Endodermal cell (in vitro differentiated cells): ENCODE measurements at regions not wholly inside any gene's neighbourhood (a gene's known extent, or its start where the extent isn't known, plus 50 kb on each side); places are given as distances from the start of the nearest gene placed in this dataset.

Experiments
- DNase-seq: peaks from one replicate; pipeline ENCODE4 v3.0.0-alpha.2; 2017
- H3K27ac ChIP-seq: 2 replicates; pipeline ENCODE4 v1.5.1; 2013; ENCODE audit warnings: mild to moderate bottlenecking, low read depth, low read length, moderate library complexity
- H3K27me3 ChIP-seq: 2 replicates; pipeline ENCODE4 v1.6.1; 2013; ENCODE audit warnings: mild to moderate bottlenecking, low read length, moderate library complexity; ENCODE audit not compliant: insufficient read depth, control insufficient read depth, poor library complexity, severe bottlenecking
- H3K36me3 ChIP-seq: 2 replicates; pipeline ENCODE4 v1.7.0; 2013; ENCODE audit warnings: mild to moderate bottlenecking, low read length, moderate library complexity; ENCODE audit not compliant: control insufficient read depth, insufficient read depth
- H3K4me1 ChIP-seq: one replicate; pipeline ENCODE4 v1.7.0; 2013; ENCODE audit warnings: low read length; ENCODE audit not compliant: control insufficient read depth, insufficient read depth
- H3K4me3 ChIP-seq: 2 replicates; pipeline ENCODE4 v1.5.1; 2013; ENCODE audit warnings: mild to moderate bottlenecking, low read length, moderate library complexity
- H3K9ac ChIP-seq: 2 replicates; pipeline ENCODE4 v1.6.1; 2013; ENCODE audit warnings: mild to moderate bottlenecking, low read length, moderate library complexity; ENCODE audit not compliant: poor library complexity, severe bottlenecking; ENCODE audit errors: extremely low read depth
- H3K9me3 ChIP-seq: 2 replicates; pipeline ENCODE4 v1.6.1; 2013; ENCODE audit warnings: mild to moderate bottlenecking, low read length, moderate library complexity; ENCODE audit not compliant: control insufficient read depth
- H3K27ac Mint-ChIP-seq: 2 replicates; pipeline ENCODE4 v1.8.0; 2020; ENCODE audit warnings: mixed read lengths
- H3K27me3 Mint-ChIP-seq: 2 replicates; pipeline ENCODE4 v1.8.0; 2021; ENCODE audit warnings: mild to moderate bottlenecking, mixed read lengths; ENCODE audit not compliant: insufficient read depth
- H3K36me3 Mint-ChIP-seq: 2 replicates; pipeline ENCODE4 v1.8.0; 2020; ENCODE audit warnings: low read depth, mixed read lengths
- H3K4me1 Mint-ChIP-seq: 2 replicates; pipeline ENCODE4 v1.8.0; 2020; ENCODE audit warnings: mixed read lengths
- H3K4me3 Mint-ChIP-seq: 2 replicates; pipeline ENCODE4 v1.8.0; 2020; ENCODE audit warnings: mild to moderate bottlenecking, moderate library complexity, mixed read lengths
- H3K9me3 Mint-ChIP-seq: 2 replicates; pipeline ENCODE4 v1.8.0; 2020; ENCODE audit warnings: mild to moderate bottlenecking, mixed read lengths
- WGBS, 2 experiments: methylation state at CpG; one replicate each; pipeline versions ENCODE4 v1.1.5 to v1.1.7; 2013; ENCODE audit warnings: missing lambda C conversion rate in 2 of 2, mixed read lengths in 1 of 2; ENCODE audit not compliant: insufficient coverage in 1 of 2, insufficient read length in 1 of 2; 5-methylcytosine and 5-hydroxymethylcytosine counted together
- TF ChIP-seq, protein P1 (sequence below): fragments of 200-600 bp; sonication (generic); conservative IDR thresholded peaks from 2 replicates; pipeline ENCODE4 v1.5.0; 2021; ENCODE audit warnings: antibody characterized with exemption, mild to moderate bottlenecking

DNA sequence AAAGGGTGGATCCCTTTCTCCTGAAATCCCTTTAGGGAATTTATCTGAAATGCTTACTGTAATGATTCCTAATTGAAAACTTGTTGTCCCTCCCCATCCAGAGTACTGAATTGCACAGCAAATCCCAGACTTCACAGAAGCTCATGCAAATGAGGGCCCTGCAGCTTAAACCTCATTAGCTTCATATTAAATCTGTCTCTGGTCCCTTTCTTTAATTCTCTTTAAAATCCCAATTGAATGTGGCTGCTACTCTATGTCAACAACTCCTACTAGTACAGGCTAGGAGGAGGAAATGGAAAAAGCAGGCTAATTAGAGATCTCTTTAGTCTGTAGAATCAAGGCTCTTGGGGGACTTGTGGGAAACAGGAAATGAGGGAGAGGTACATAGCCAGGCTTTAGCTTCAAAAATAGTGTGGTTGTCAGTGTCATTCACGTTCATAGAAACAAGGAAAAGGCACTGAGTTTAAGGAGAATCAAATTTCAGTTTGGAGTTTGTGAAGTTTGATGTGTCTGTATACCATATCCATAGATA lies 191.3 kb upstream of the PRDM9 start:
- no peaks in the 10 kb centered on the region for H3K4me1 ChIP-seq
- H3K27ac ChIP-seq = no peak overlapping the region
- Mint-ChIP-seq H3K27ac (peak overlapping the region; percentile 64), H3K9me3 (peaks cover 3% of the 10 kb centered on the region), H3K36me3 (no peaks in the 10 kb centered on the region), H3K4me1 (peaks cover 13% of the 10 kb centered on the region), H3K27me3 (no peaks in the 10 kb centered on the region), H3K4me3 (no peak overlapping the region)
- no peak for DNase-seq
- TF ChIP-seq, protein P1, sequence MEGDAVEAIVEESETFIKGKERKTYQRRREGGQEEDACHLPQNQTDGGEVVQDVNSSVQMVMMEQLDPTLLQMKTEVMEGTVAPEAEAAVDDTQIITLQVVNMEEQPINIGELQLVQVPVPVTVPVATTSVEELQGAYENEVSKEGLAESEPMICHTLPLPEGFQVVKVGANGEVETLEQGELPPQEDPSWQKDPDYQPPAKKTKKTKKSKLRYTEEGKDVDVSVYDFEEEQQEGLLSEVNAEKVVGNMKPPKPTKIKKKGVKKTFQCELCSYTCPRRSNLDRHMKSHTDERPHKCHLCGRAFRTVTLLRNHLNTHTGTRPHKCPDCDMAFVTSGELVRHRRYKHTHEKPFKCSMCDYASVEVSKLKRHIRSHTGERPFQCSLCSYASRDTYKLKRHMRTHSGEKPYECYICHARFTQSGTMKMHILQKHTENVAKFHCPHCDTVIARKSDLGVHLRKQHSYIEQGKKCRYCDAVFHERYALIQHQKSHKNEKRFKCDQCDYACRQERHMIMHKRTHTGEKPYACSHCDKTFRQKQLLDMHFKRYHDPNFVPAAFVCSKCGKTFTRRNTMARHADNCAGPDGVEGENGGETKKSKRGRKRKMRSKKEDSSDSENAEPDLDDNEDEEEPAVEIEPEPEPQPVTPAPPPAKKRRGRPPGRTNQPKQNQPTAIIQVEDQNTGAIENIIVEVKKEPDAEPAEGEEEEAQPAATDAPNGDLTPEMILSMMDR = no peak
- no peaks in the 10 kb centered on the region for H3K27me3 ChIP-seq
- H3K9ac ChIP-seq = no peak overlapping the region
- H3K9me3 ChIP-seq = no peaks in the 10 kb centered on the region
- no peak overlapping the region for H3K4me3 ChIP-seq
- 42 to 57% methylated on average over 1 of the region's 1 CpG for WGBS, 2 experiments
- H3K36me3 ChIP-seq = no peaks in the 10 kb centered on the region

DNA sequence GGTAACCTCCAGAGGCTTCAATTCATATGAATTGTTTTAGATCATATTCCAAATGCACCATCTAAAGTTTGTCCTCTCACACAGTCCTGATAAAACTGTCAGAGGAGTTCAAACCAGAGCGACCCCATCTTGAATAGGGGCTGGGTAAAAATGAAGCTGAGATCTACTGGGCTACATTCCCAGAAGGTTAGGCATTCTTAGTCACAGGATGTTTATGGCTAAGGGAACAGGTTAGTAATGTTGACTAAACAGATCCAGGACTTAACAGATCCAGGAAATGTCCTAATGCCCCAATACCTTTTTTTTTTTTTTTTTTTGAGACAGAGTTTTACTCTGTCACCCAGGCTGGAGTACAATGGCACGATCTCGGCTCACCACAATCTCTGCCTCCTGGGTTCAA lies 192.6 kb upstream of the PRDM9 start:
- Mint-ChIP-seq H3K36me3 (no peaks in the 10 kb centered on the region), H3K4me1 (peaks cover 13% of the 10 kb centered on the region), H3K27me3 (no peaks in the 10 kb centered on the region), H3K27ac (no peak overlapping the region), H3K9me3 (peaks cover 3% of the 10 kb centered on the region), H3K4me3 (no peak overlapping the region)
- Histone ChIP-seq H3K4me3 (no peak overlapping the region), H3K9me3 (no peaks in the 10 kb centered on the region), H3K36me3 (no peaks in the 10 kb centered on the region), H3K4me1 (no peaks in the 10 kb centered on the region), H3K27me3 (no peaks in the 10 kb centered on the region), H3K27ac (no peak overlapping the region), H3K9ac (no peak overlapping the region)
- TF ChIP-seq, protein P1 = no peak
- DNase-seq = no peak
- WGBS, 2 experiments = 97% methylated on average over 3 of the region's 3 CpGs; no CpG with 5 or more reads in 1 of the 2 experiments

DNA sequence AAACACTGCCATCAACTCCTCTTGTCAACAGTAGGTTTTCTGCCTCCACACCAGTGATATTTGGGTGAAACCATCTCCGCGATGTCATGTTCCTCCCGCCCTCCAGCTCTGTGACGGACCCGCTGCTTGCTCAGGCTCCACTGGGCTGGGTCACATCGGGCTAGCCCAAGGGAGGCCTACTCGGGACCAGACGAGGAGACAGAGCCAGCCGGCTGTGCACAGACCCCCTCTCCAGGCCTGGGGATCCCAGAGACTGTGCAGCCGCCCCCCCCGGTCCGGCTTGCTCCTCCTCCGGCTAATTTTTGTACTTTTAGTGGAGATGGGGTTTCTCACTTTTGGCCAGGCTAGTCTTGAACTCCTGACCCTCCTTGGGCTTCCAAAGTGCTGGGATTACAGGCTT lies 202.4 kb upstream of the PRDM9 start:
- H3K36me3 Mint-ChIP-seq = no peaks in the 10 kb centered on the region
- H3K4me3 ChIP-seq = no peak overlapping the region
- no peak for DNase-seq
- H3K27ac Mint-ChIP-seq = no peak overlapping the region
- no peak overlapping the region for H3K9ac ChIP-seq
- H3K4me3 Mint-ChIP-seq = no peak overlapping the region
- no peaks in the 10 kb centered on the region for H3K4me1 ChIP-seq
- peaks cover 1% of the 10 kb centered on the region for H3K9me3 Mint-ChIP-seq
- H3K36me3 ChIP-seq = no peaks in the 10 kb centered on the region
- H3K4me1 Mint-ChIP-seq = peaks cover 9% of the 10 kb centered on the region
- TF ChIP-seq, protein P1 = no peak
- peaks cover 13% of the 10 kb centered on the region for H3K9me3 ChIP-seq
- H3K27me3 ChIP-seq = no peaks in the 10 kb centered on the region
- H3K27ac ChIP-seq = no peak overlapping the region
- WGBS, 2 experiments = 91% methylated on average over 13 of the region's 13 CpGs; no CpG with 5 or more reads in 1 of the 2 experiments
- no peaks in the 10 kb centered on the region for H3K27me3 Mint-ChIP-seq
